NCI-H1105 treated with DMSO at 0.1 percent for 48 hours (cell line): ENCODE measurements at regions not wholly inside any gene's neighbourhood (a gene's known extent, or its start where the extent isn't known, plus 50 kb on each side); places are given as distances from the start of the nearest gene placed in this dataset.

Experiments used
- DNase-seq: peaks from one replicate; lab custom pipeline; 2025; lab: John Stamatoyannopoulos, UW

DNA sequence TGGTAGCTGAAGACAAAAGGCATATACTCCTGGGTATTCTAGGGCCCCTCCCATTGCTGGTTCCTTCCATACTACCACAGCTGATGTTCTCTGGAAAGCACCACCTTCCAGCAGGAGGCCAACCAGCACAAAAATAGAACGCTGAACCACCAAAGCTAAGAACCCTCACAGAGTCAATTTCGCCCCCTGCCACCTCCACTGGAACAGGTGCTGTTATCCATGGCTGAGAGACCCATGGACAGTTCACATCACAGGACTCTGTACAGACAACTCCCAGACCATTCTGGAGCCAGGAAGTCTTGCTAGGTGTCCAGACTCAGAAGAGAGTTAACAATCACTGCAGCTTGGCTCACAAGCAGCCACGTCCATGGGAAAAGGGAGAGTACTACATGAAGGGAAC lies 1851.5 kb upstream of the NUDT12 start:
- DNase-seq: no peak

GRCh38 chr5:105413406-105413990 lies 1850.9 kb upstream of the NUDT12 start:
- DNase-seq: no peak

DNA sequence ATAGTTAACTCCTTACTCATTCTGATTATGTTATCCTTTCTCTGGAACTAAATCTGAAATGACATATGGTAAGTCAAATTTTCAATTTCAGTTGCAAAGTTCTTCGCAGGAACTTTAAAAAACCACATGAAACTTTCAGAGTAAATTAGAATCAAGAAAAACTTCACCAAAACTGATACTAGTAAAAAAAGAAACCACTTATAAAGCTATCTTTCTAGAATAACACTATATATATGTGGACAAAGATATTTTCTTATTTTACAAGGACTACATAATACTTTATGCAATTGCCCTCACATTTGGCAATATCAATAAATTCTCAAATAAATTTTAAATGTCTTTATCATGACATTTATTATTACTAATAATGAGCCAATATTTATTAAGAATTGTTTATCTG lies 1847.1 kb upstream of the NUDT12 start:
- no peak for DNase-seq

DNA sequence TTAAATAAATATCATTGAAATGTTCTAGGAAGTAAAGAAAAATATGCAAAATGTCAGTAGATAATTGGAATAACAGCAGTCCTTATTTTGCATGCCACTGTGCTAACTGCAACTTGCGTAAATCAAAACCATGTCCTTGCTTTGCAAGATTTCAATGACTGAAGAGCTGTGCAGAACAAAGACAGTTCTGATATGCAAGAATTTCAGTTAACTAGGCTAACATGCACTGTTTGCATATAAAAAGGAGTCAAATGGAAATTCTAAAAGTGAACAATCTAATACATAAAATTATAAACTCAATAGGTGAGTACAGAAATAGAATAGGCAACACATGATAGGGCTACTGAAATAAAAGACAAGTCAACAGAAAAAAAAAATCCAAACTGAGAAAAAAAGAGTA lies 1844.6 kb upstream of the NUDT12 start:
- no peak for DNase-seq

DNA sequence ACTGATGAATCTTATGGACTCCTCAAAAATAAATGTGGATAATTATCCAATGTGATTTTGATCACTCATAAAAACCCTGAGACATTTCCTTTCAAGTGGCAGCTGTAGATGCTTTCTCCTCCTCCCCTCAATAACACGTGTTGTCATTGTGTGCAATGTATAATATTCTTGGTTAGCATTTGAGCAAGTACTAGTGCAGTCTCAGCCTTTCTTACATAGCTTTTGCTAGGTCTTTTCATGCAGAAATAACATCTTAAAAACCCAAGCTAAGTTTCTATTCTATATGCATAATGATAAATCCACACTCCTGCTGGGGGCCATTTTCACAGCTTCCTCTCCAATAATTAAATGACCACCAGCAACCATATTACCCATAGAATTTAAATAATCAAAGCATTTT lies 1835.2 kb upstream of the NUDT12 start:
- no peak for DNase-seq

- DNase-seq: no peak
Measured at GRCh38 chr5:105392710-105393149, 1830.1 kb upstream of the NUDT12 start.

GRCh38 chr5:105392122-105392709 lies 1829.6 kb upstream of the NUDT12 start:
- DNase-seq: no peak

DNA sequence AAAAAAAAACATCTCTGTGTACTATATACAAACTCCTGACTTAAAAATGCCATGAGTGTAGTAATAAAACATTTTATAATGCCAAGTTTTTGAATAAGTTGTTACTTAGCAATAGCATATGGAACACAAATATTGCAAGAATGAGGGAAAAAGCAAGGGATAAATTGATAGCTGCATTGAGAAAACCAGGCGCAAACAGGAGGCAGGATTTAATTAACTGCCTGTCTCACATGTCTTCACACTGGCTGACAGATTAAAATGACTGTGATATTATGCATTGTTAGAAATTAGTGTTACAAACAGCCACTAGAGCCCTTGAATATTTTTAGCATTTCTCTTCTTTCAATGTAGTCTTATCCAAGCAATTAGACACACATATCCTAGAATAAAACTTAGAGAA lies 1817.5 kb upstream of the NUDT12 start:
- no peak for DNase-seq

DNA sequence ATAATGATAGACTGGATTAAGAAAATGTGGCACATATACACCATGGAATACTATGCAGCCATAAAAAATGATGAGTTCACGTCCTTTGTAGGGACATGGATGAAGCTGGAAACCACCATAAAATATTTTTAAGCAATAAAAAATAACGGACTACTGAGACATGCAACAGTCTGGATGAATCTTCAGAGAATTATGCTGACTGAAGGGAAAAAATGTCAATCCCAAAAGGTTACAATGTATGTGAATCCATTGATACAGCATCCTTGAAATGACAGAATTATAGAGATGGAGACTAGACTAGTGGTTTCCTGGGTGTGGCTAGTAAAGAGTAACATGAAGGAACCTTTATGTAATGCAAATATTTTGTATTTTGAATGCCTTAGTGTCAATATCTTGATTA lies 1808.6 kb upstream of the NUDT12 start:
- DNase-seq: no peak

DNA sequence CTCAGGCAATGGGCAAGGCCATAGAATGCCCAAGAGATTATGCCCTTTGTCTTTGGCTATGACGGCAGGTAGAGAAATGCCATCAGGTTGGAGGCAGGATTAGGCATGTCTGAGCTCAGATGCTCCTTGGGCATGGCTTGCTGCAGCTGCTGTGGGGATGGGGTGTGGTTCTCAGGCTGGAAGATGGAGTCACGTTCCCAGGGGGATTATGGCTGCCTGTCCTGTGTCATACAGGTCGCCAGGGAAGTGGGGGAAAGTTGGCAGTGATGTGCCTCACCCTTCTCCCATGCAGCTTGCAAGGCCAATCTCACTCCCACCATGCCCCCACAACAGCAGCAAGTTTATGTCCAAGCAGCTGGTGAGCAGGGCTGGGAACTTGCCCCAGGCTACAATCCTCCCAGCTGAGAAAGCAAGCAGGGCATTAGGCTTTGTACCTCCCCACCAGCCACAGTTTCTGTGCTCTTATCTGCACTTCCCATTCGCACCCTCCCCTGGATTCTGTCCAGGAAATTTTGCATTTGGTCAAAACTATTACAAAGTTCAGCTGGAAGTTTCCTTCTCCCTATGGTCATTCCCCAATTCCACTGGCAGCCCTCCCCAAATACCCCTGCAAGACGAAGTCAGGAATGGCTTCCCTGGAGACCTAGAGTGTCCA lies 1788.0 kb upstream of the NUDT12 start:
- no peak for DNase-seq

DNA sequence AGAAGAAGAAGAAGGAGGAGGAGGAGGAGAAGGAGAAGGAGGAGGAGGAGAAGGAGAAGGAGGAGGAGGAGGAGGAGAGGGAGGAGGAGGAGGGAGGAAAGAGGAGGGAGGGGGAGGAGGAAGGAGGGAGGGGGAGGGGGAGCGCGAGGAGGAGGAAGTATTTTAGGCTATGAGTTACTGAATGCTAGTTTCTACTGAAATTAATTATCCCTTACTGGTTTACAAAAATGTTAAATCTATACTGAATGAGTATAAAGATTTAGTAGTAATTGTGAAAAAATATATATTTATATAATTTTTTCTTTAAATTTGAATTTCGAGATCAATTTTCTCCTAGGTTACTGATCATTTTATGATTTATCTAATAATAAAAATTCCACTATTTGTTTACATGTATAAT lies 1769.0 kb upstream of the NUDT12 start:
- no peak for DNase-seq

- DNase-seq: no peak
Measured at GRCh38 chr5:105330185-105330584, 1767.6 kb upstream of the NUDT12 start.

DNA sequence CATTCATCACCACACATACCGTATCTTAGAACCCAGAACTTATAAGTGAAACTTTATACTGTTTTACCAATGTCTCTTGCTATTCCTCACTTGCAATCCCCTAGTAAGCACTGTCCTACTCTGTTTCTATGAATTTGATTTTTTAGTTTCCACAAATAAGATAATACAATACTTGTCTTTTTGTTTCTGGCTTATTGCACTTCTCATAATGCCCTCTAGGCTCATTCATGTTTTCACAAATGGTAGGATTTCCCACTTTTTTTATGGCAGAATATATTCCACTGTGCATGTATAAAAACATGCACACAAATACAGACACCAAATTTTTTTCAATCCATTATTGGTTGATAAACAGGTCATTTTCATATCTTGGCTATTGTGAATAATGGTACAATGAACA lies 1742.3 kb upstream of the NUDT12 start:
- no peak for DNase-seq

DNA sequence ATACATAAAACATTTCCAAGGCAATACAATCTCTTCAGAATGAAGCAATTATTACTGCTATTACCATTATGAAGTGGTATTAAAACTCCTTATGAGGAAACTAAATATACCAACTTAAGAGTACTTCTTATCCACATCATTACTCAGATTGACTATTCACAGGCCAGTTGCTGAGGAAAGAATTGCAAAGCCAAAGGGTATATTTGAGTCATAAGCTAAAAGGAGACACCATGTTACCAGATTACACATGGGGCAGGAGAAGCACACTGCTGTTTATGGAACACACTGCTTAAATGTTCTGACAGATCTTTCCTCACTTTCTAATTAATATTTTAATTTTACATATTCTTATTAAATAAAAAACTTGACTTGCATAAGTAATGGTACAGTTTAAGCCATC lies 1726.4 kb upstream of the NUDT12 start:
- DNase-seq: no peak

GRCh38 chr5:105283134-105283533 lies 1720.5 kb upstream of the NUDT12 start:
- DNase-seq: no peak

GRCh38 chr5:105274079-105274478 lies 1711.5 kb upstream of the NUDT12 start:
- no peak for DNase-seq

- DNase-seq: no peak
Measured at GRCh38 chr5:105263515-105263914, 1700.9 kb upstream of the NUDT12 start.

- no peak for DNase-seq
Measured at GRCh38 chr5:105259581-105260217, 1697.1 kb upstream of the NUDT12 start.

DNA sequence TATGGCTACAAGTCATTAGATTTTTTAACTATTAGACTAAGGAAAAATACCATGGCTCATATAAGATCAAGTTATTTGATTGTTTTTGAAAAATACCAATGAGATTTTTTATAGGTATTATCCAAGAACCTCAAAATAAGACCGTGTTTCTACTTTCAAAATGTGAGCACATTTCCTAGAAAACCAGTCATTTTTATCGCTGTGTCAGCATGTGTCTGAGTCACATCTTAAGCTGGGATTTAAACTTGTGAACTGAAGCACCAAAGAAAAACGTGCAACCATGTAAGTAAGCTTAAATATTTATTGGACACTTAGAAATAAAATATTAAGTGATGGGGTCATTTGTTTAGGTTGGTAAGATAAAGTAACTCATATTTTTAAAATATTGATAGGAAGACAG lies 1676.0 kb upstream of the NUDT12 start:
- DNase-seq: no peak

DNA sequence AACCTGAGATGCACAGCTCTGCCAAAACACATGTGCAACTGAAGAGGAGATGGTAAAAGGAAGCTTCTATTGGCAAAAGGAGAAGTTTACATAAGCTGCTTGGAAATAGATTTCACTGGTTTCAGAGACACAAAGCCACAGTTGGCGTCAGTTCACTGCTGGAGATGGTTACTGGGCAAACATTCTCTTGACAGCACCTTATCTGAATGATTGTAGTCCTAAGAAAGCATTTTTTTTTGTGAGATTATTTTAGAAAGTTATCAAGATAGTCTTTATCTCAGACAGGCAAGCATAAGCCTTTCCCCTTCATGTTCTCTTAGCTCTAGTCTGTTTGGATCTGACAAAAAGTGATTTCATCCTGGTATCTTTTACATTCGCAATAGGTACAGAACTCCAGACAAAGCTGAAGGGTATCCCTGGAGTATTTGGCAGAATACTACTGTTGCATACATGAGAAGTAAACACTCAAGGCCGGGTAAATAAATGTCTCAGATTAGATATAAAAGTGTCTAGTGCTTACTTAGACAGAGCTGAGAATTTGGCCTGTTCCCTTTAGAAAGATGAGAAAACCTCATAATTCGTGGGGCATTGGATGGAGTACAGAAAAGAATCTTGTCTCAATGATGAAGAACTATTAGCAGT lies 1668.0 kb upstream of the NUDT12 start:
- no peak for DNase-seq

DNA sequence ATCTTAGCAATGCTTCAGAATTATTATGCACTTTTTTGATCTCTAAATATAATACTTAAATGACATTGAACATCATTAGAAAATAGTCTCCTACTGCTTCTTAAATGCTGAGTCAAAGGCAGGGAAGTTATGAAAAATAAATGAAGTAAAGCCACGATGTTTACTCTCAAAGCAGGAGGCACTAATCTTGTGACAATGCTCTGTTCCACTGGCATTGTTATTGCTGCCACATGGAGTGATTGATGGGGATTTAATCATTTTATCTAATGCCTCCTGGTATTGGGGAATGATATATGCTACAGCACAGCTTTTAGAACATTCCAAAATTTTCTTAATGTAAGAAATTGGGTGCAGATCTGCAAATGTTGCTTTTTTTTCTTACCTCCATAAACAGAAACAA lies 1655.4 kb upstream of the NUDT12 start:
- DNase-seq: no peak

GRCh38 chr5:105213078-105213477 lies 1650.5 kb upstream of the NUDT12 start:
- DNase-seq: no peak

GRCh38 chr5:105207066-105207465 lies 1644.5 kb upstream of the NUDT12 start:
- DNase-seq: no peak
